ENCODE measurements at regions not wholly inside any gene's neighbourhood (a gene's known extent, or its start where the extent isn't known, plus 50 kb on each side); places are given as distances from the start of the nearest gene placed in this dataset.

GRCh38 chr3:177613901-177614300 is 416.6 kb upstream of the TBL1XR1 start:
- intact Hi-C loops (cut with DNase I; ENCODE audit: low total_unique reads): no loop called here

GRCh38 chr3:177615015-177615414 is 417.7 kb upstream of the TBL1XR1 start:
- intact Hi-C loops (cut with DNase I; ENCODE audit: low total_unique reads): no loop called here
- peaks cover 0 to 20% (median 6%) of the 10 kb centered on the region in 6 donors for H3K4me1 ChIP-seq
- peak overlapping the region in 2 of 8 donors; percentile 42 to 52 for H3K27ac ChIP-seq

More at GRCh38 chr3:177613901-177614300, 416.6 kb upstream of the TBL1XR1 start:
- Histone ChIP-seq H3K9me3 (no peaks in the 10 kb centered on the region), H3K27me3 (replicated peaks in 1 of 7) (no peaks in the 10 kb centered on the region), H3K27ac (no peak overlapping the region), H3K36me3 (no peaks in the 10 kb centered on the region), H3K4me3 (no peak overlapping the region), H3K4me1 (peaks cover 0 to 20% (median 6%) of the 10 kb centered on the region in 6 donors)
- no peak for DNase-seq
- TF ChIP-seq POLR2A (IDR thresholded peaks at IDR 0.05) (no peak), CTCF (IDR thresholded peaks at IDR 0.05 in 8 of 11, conservative IDR thresholded peaks at IDR 0.05 in 3 of 11) (no peak)

GRCh38 chr3:177618873-177619733 is 421.8 kb upstream of the TBL1XR1 start:
- intact Hi-C loops (cut with DNase I; ENCODE audit: low total_unique reads): no loop called here
- Histone ChIP-seq H3K27ac (peak overlapping the region in 1 of 8 donors; percentile 19), H3K9me3 (no peaks in the 10 kb centered on the region), H3K4me3 (no peak overlapping the region), H3K36me3 (no peaks in the 10 kb centered on the region), H3K4me1 (peaks cover 0 to 30% (median 5%) of the 10 kb centered on the region in 6 donors), H3K27me3 (replicated peaks in 1 of 7) (no peaks in the 10 kb centered on the region)
- 63 to 72% (median 67%) methylated on average over 8 of the region's 8 CpGs for WGBS, 5 donors
- no peak for TF ChIP-seq POLR2AphosphoS5 (IDR thresholded peaks at IDR 0.05)
- no peak for TF ChIP-seq CTCF (IDR thresholded peaks at IDR 0.05 in 8 of 11, conservative IDR thresholded peaks at IDR 0.05 in 3 of 11)
- TF ChIP-seq POLR2A (IDR thresholded peaks at IDR 0.05): no peak
- DNase-seq: no peak

More at GRCh38 chr3:177615015-177615414, 417.7 kb upstream of the TBL1XR1 start:
- WGBS, 5 donors: 34 to 49% (median 43%) methylated on average over 2 of the region's 2 CpGs
- Histone ChIP-seq H3K9me3 (no peaks in the 10 kb centered on the region), H3K36me3 (no peaks in the 10 kb centered on the region), H3K27me3 (replicated peaks in 1 of 7) (no peaks in the 10 kb centered on the region), H3K4me3 (no peak overlapping the region)
- TF ChIP-seq POLR2AphosphoS5 (IDR thresholded peaks at IDR 0.05) (peak in 1 of 3 donors; percentile 84), POLR2A (IDR thresholded peaks at IDR 0.05) (no peak), CTCF (IDR thresholded peaks at IDR 0.05 in 8 of 11, conservative IDR thresholded peaks at IDR 0.05 in 3 of 11) (no peak)
- DNase-seq: no peak

- Histone ChIP-seq H3K4me1 (peaks cover 0 to 24% (median 2%) of the 10 kb centered on the region in 6 donors), H3K36me3 (no peaks in the 10 kb centered on the region), H3K27me3 (replicated peaks in 1 of 7) (no peaks in the 10 kb centered on the region), H3K9me3 (no peaks in the 10 kb centered on the region), H3K4me3 (no peak overlapping the region), H3K27ac (no peak overlapping the region)
- WGBS, 5 donors: 70 to 81% (median 73%) methylated on average over 9 of the region's 9 CpGs
- TF ChIP-seq POLR2AphosphoS5 (IDR thresholded peaks at IDR 0.05): no peak
- no peak for TF ChIP-seq POLR2A (IDR thresholded peaks at IDR 0.05)
- no peak for TF ChIP-seq CTCF (IDR thresholded peaks at IDR 0.05 in 8 of 11, conservative IDR thresholded peaks at IDR 0.05 in 3 of 11)
- no peak for DNase-seq
- intact Hi-C loops (cut with DNase I; ENCODE audit: low total_unique reads): no loop called here
Measured at GRCh38 chr3:177620073-177620472, 422.8 kb upstream of the TBL1XR1 start.

Data from spleen (tissue), 11 donors.